Muscle of arm (tissue), 1 donor: ENCODE measurements at regions not wholly inside any gene's neighbourhood (a gene's known extent, or its start where the extent isn't known, plus 50 kb on each side); places are given as distances from the start of the nearest gene placed in this dataset.
"Not testable (repeated sequence)": the region's sequence is repeated elsewhere in the genome, so short reads cannot be mapped to it uniquely, and the experiment has no call there.

Experiments
- DNase-seq: peaks from one replicate; pipeline ENCODE4 v3.0.0-alpha.2; 2013

GRCh38 chr6:44000164-44000842, 126.9 kb downstream of the MRPL14 start:
- no peak for DNase-seq

GRCh38 chr6:43999628-44000027, 127.6 kb downstream of the MRPL14 start:
- no peak for DNase-seq

GRCh38 chr6:43998592-43999243, 128.5 kb downstream of the MRPL14 start:
- not testable (repeated sequence) for DNase-seq

GRCh38 chr6:43997990-43998585, 129.2 kb downstream of the MRPL14 start:
- DNase-seq = not testable (repeated sequence)

- DNase-seq = no peak
These were observed 129.9 kb downstream of the MRPL14 start for GRCh38 chr6:43997345-43997677.

- no peak for DNase-seq
These were observed 130.5 kb downstream of the MRPL14 start for GRCh38 chr6:43996618-43997344.

- no peak for DNase-seq
These were observed 132.1 kb downstream of the MRPL14 start for GRCh38 chr6:43995137-43995536.

- DNase-seq = no peak
These were observed 133.2 kb downstream of the MRPL14 start for GRCh38 chr6:43993881-43994523.

GRCh38 chr6:43992783-43993644, 134.2 kb downstream of the MRPL14 start:
- DNase-seq = no peak

GRCh38 chr6:43992126-43992663, 135.1 kb downstream of the MRPL14 start:
- no peak for DNase-seq

GRCh38 chr6:43990627-43991619, 136.3 kb downstream of the MRPL14 start:
- peak; percentile 61 for DNase-seq

GRCh38 chr6:43990275-43990626, 137.0 kb downstream of the MRPL14 start:
- DNase-seq = no peak

GRCh38 chr6:43989581-43990146, 137.6 kb downstream of the MRPL14 start:
- DNase-seq = no peak

- DNase-seq = no peak
These were observed 138.5 kb downstream of the MRPL14 start for GRCh38 chr6:43988801-43989200.

GRCh38 chr6:43987838-43988439, 139.3 kb downstream of the MRPL14 start:
- no peak for DNase-seq

- no peak for DNase-seq
These were observed 141.0 kb downstream of the MRPL14 start for GRCh38 chr6:43986177-43986825.

GRCh38 chr6:43985329-43985728, 141.9 kb downstream of the MRPL14 start:
- no peak for DNase-seq
